HG02884 (cell line): ENCODE measurements at regions not wholly inside any gene's neighbourhood (a gene's known extent, or its start where the extent isn't known, plus 50 kb on each side); places are given as distances from the start of the nearest gene placed in this dataset.
A peak's percentile ranks its signal among the peaks of the same experiment; 100 is the strongest.
"Not testable (repeated sequence)": the region's sequence is repeated elsewhere in the genome, so short reads cannot be mapped to it uniquely, and the experiment has no call there.

Source experiments
- ATAC-seq: cut with Tn5 transposase; IDR thresholded peaks from one replicate; pipeline ENCODE4 v1.9.1; 2021; ENCODE audit warnings: mild to moderate bottlenecking, moderate library complexity; ENCODE audit not compliant: unreplicated experiment

DNA sequence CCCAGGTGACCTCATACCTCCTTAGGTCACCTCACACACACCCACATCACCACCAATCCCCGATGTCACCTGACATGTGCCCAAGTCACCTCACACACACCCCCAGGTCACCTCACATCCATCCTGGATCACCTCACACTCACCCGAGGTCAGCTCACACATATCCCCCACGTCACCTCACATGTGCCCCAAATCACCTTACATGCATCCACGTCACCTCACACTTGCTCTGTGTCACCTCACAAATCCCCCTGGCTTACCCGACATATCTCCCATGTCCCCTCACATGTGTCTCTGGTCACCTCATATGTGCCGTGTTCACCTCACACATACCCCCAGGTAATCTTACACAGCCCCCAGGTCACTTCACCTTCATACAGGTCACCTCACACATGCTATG, 864.6 kb downstream of the TMEM121 start:
- ATAC-seq = no peak

DNA sequence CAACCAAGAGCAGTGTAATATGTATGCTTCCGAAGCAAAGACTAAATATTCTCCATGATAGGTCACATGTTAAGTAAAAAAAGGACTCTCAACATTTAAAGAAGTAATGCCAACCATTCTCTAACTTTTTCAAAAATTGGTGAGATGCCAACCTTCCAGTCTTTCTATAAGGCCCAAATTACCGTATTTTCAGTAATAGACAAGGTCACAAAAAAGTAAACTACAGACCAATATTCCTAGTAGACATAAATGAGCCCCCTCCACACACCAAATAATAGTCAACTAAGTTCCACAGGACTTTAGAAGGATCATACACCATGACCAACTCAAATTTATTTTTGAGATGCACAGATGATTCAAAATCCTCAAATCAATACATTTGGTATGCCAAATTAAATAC, 867.4 kb downstream of the TMEM121 start:
- ATAC-seq = no peak

DNA sequence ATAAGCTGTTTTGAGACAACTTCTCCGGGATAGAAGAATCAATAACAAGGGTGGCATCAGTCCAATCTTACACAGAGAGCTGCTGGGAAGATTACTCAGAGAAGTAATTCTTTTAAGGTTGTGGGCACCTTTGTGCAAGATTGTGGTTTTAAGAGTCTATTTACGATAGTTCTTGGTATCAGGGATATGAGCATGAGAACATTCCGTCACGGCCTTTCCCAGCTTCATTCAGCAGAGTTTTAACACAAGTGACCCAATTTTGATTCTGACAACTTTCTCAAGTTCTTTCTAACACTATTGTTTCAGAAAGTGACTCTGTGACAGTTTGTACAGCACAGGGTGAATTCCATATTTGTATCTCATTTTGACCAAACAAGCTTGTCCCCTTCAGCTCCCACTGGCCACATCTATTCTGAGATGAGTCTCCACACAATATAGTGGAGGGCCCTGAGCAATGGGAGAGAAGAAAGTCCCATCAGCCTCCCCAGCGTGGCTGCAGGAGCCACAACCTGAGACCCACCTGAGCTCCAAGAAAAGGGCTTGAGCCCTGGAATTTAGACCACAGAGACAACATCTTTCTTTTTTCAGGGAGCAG, 869.2 kb downstream of the TMEM121 start:
- ATAC-seq = no peak

DNA sequence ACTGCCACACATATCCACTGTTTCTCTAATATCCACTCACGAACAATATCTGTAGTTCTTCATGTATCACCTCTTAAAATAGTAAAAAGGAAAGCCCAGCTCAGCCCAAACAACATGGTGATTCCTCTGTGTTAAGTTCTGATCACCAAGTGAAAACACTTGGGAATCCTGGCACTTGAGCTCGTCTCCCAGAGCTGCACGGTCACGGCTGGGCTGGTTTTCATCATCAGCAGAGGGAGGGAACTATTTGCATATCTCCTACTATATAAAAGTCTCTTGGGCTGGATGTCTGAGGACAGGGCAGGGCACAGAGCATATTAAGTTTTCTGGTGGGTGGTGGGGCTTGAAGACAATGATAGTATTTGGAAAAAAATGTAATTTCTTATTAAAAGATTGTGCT, 870.6 kb downstream of the TMEM121 start:
- no peak for ATAC-seq

DNA sequence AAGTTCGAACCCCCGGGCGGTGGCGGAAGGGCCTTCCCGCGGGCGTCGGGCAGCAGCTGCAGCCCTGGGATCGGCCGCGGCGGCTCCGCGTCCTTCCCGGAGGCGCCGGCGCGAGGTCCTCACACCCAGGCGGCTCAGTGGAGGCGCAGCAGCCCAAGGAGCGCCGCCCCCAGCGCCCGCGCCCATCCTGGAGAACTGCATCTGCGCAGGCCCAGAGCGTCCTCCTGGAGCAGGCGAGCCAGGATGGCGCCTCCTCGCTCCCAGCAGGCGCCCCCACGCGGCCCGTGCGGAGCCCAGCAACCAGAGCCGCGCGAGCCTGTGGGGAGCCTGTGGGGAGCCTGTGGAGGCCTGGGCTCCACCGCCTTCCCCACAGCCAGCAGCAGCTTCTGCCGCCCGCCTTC, 872.5 kb downstream of the TMEM121 start:
- not testable (repeated sequence) for ATAC-seq

DNA sequence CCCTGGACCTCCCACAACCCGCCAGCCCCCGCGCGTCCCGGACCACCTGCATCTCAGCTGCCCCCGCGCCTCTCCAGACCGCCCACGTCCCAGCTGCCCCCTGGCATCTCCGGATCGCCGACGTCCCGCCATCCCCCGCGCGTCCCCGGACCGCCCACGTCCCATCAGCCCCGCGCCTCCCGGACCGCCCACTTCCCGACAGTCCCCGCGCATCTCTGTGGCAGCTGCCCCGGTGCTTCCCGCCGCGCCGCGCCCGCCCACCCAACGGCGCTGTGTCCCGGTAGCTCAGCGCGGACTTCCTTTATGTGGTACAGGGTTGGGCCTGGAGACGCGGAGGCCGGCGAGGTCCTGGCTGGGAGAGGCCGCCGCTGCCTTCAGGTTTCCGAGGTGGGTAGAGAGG, 874.9 kb downstream of the TMEM121 start:
- ATAC-seq = not testable (repeated sequence)

DNA sequence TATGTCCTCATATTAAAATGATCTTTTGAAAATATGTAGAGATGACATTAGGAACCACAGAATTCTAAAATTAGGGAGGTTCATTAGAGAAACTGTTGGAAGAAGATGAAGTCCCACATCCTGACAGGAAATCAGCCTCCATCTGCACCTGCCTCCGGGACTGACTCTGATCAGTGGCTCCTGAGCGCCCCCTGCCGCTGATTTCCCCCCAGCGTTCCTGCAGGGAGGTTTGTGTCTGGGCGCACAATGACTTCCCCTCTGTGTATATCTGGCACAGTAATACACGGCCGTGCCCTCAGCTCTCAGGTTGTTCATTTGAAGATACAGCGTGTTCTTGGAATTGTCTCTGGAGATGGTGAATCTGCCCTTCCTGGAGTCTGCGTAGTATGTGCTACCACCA, 883.8 kb downstream of the TMEM121 start:
- not testable (repeated sequence) for ATAC-seq

DNA sequence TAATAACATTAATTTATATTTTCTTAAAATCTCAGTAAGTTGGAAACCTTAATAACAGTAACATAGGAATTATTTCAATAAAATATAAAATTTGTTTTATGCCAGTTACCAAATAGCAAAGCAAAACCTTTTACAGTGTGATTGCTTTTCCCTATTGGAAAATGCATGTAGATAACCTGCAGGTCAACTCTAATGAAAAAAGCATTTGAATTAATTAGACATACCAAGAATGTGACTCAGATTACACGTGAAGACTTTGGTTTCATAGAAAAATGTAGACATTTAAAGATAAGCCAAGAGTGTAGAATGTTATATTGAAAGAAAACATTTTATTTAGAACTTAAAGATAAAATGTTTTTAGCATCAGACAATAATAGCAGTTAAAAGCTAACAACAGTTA, 888.1 kb downstream of the TMEM121 start:
- ATAC-seq = no peak

DNA sequence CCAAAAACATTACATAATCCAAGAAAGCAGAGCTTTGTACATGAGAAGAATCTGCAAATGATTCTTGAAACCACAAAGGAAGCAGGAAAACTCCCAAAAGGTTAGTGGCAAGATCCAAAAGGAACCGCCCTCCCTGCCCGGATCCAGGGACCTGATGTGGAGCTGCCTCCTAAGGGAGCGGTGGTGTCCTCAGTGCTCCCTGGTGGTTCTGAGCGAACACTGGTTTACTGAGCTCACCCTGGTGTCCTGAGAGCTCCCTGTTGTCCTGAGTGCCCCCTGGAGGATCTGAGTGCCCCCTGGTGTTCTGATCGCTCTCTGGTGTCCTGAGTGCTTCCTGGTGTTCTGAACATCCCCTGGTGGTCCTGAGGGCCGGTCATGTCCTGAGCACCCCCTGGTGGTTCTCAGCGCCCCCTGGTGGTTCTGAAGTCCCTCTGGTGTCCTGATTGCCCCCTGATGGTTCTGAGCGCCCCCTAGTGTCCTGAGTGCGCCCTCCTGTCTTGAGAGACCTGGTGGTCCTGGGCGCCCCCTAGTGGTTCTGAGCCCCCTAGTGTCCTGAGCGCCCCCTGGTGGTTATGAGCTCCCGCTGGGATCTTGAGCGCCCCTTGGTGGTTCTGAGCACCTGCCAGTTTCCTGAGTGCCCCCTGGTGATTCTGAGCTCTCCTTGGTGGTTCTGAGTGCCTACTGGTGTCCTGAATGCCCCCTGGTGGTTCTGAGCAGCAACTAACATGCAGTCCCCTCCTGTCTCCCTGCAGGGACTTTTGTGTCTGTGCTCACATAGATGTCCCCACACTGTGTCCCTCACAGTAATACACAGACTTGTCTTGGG, 891.1 kb downstream of the TMEM121 start:
- peak; percentile 60 for ATAC-seq

DNA sequence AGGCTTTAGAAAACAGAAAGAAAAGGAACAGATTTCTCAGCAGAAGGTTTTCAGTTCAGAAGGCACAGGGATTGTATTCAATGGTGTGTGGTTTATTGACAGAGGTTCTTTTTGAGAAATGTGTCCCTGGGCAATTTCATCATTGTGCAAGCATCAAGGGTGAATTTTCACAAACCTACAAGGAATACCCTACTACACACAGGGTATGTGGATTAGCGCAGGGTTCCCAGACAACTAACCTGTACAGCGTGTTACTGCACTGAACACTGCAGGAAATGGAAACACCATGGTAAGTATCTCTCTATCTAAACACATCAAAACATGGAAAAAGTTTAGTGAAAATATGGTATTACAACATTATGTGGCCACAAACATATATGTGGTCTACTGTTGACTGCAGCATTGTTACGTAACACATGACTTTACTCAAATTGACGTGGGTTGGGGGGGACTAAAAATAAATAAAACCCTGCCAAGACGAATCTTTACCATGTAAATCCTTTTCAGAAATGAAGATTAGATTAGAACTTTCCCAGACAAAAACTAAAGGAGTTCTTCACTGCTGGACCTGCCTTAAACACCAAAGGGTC, 893.1 kb downstream of the TMEM121 start:
- no peak for ATAC-seq

DNA sequence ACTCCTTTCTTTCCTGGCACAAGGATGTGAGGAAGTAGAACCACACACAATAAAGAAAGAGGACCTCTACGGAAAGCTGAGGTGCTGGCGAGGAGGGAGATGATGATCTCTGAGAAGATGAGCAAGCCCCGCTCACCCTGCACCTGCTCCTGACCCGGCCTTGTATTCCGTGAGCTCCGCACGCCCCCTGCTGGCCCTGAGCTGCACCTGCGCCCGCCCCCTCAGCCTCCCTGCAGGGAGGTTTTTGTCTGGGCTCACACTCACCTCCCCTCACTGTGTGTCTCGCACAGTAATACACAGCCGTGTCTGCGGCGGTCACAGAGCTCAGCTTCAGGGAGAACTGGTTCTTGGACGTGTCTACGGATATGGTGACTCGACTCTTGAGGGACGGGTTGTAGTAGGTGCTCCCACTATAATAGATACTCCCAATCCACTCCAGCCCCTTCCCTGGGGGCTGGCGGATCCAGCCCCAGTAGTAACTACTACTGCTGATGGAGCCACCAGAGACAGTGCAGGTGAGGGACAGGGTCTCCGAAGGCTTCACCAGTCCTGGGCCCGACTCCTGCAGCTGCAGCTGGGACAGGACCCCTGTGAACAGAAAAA, 895.1 kb downstream of the TMEM121 start:
- ATAC-seq = not testable (repeated sequence)

DNA sequence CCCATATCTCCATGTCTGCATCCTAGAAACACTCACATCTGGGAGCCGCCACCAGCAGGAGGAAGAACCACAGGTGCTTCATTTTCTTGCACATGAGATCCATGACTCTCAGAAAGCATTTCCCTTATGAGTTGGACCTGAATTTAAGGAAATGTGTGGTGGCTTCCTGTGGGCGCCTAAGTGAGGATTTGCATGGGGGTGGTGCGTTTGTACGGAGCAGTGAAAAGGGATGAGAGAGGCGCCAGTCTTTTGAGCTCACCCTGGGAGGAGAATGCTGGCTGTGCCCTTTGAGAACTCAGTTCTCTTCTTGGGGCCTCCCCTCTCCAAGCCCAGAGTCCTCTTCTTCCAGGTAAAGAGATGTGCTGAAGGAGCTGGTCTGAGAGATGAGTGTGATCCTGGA, 895.7 kb downstream of the TMEM121 start:
- no peak for ATAC-seq

DNA sequence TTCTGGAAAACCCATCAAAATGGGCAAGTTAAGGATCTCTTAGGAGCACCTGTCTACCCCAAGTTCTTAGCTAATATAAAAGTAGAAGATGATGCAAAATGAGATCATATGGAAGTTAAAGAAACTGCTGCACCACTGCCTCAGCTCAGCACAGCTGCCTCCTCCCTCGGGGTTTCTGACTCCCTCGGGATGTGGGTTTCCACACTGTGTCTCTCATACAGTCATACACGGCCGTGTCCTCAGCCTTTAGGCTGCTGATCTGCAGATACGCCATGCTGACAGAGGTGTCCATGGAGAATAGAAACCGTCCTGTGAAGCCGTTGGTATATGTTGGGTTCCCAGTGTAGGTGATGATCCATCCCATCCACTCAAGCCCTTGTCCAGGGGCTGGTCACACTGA, 898.8 kb downstream of the TMEM121 start:
- not testable (repeated sequence) for ATAC-seq

DNA sequence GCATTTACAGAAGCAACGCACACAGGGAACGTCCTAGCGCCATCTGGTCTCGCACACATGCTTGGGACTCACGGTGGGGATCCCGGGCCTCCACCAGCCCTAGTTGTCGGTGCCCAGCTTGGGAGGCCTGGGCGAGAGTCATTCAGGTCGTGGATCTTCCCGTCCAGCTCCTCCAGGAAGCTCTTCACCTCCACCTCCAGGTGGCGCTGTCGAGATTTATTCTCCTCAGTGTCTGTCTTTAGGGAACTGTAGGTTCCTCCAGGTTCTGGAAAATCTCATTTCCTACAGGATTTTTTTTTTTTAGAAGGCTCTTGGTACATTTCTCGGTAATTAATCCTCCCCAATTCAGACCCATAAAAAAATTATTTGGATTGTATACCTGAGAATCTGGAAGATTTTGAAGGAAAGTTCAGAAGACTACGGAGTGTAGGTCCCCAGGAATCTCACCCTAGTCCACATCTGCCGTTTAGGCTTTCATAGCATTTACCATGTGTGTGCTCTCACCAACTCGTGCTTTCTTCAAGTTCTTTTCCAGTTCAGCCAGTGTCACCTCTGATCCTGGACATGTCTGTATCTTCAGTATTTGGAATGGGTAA, 910.0 kb downstream of the TMEM121 start:
- ATAC-seq = no peak

DNA sequence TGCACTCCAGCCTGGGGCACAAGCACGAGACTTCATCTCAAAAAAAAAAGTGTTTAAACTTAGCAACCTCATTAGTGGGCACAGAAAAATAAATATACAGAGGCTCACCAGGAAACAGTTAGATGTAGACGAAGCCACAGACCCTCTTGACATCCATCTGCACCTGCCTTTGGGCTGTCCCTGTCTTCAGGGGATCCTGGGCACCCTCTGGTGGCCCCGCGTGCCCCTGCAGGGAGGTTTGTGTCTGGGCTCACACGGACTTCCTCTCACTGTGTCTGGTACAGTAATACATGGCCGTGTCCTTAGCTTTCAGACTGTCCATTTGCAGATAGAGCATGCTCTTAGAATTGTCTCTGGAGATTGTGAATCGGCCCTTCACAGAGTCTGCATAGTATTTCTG, 916.5 kb downstream of the TMEM121 start:
- ATAC-seq = no peak

DNA sequence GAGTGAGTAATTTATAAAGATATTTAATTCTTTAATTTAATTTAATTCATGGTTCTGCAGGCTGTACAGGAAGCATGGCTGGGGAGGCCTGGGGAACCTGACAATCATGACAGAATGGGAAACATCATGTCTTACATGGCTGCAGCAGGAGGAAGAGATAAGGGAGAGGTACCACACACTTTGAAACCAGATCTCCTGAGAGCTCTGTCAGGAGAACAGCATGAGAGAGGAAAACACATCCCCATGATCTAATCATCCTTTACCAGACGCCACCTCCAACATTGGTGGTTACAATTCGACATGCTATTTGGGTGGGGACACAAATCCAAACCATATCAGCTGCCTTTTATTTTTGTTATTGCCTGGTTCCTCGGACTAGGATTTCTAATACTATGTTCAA, 928.6 kb downstream of the TMEM121 start:
- no peak for ATAC-seq

DNA sequence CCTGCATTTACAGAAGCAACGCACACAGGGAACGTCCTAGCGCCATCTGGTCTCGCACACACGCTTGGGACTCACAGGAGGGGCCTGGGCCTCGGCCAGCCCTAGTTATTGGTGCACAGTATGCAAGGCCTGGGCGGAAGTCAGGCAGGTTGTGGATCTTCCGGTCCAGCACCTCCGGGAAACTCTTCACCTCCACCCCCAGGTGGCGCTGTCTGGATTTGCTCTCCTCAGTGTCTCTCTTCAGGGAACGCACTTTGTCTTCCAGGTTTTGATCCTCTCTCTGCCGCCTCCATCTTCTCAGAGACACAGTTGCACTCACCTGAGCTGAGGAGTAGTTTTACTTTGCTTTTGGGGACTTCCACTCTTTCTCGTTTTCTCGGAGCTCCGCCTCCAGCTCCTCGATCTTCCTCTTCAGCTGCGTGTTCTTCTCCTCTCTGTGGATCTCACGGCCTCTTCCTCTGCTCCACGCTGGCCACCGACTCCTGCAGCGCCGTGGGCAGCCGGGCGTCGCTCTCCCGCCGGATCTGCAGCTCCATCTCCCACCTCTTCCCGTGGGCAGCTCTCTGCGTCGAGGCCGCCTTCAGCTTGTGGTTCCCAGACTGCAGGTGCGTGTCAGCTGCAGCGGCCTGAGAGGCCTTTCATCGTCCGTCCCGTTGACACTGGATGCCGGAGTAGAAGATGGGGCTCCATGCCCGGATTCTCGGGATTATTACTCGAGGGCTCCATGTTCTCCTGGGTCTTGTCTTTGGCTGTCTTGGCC, 933.8 kb downstream of the TMEM121 start:
- ATAC-seq = no peak

DNA sequence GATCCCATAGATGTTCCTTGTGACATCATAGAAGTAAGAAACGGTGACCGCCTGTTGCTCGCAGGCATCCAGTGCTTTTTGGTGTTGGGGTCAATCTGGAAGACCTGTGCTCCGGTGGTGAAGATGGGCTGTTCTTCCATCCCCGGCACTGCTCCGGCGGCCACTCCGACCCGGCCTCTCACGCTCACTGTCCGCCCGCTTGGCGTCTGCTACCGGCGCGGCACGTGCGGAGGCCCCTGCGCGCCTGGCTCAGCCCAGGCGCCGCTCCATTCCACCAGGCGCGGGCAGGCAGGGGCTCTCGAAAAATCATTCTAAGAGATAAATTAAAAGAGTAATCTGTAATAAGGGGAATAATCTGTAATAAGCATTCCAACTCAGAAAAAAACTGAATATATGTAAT, 934.5 kb downstream of the TMEM121 start:
- ATAC-seq = no peak

DNA sequence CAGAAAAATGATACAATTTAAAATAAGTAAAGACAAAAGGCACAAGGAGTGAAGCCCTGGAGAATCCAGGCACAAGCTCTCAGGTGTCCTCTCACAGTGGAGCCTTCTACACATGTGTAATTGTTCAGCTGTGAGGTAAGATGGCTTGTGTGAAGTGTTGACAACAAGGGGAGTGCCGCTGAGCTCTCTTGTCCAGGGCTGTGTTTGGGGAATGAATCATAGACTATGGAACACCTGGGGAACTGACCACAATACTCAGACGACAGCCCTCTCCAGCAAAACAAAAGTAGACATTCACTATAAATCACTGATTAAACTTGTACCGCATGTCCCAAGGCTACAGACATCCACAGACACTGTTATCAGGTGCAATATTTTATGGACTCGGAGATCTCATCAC, 940.1 kb downstream of the TMEM121 start:
- ATAC-seq = not testable (repeated sequence)

DNA sequence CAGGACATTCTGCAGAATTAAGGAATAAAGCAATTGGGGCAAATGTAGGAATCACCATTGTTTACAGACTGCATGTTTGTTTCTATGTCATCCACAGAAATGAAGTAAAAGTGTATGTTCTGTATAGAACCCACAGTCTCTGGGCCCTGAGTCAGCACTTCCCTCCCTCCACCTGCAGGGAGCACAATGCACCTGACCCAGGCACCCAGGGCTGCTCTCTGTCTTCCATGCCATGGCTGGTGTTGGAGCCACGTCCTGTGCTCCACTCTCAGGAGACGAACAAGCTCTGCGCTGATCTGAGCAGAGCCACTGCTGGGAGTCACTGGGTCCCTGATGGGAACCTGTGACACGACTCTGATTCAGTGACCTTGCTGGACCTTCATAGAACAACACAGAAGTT, 942.5 kb downstream of the TMEM121 start:
- ATAC-seq = not testable (repeated sequence)

DNA sequence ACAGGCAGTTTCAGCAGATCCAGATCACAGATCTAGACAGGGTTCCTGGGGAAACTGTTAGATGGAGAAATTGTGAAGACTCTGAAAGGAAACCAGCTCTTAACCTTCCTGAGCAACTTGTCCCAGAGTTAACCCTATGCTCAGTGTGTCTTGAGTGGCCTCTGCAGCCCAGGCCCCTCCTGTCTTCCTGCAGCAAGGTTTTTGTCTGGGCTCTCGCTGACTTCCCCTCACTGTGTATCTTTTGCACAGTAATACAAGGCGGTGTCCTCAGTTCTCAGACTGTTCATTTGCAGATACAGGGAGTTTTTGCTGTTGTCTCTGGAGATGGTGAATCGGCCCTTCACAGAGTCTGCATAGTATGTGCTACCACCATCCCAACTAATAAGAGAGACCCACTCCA, 943.6 kb downstream of the TMEM121 start:
- not testable (repeated sequence) for ATAC-seq
